AG10803 (cell line): ENCODE measurements at regions not wholly inside any gene's neighbourhood (a gene's known extent, or its start where the extent isn't known, plus 50 kb on each side); places are given as distances from the start of the nearest gene placed in this dataset.

Experiments used
- DNase-seq: peaks from one replicate; pipeline ENCODE4 v3.0.0; 2010; ENCODE audit warnings: low read depth
- H3K4me3 ChIP-seq: 2 replicates; pipeline ENCODE4 v1.5.1; 2011; ENCODE audit warnings: mild to moderate bottlenecking, low read length, control low read depth
- TF ChIP-seq, protein P1 (sequence below): conservative IDR thresholded peaks from 2 replicates; pipeline ENCODE4 v1.5.1; 2011; ENCODE audit warnings: mild to moderate bottlenecking, low read length, control low read depth, inconsistent platforms

DNA sequence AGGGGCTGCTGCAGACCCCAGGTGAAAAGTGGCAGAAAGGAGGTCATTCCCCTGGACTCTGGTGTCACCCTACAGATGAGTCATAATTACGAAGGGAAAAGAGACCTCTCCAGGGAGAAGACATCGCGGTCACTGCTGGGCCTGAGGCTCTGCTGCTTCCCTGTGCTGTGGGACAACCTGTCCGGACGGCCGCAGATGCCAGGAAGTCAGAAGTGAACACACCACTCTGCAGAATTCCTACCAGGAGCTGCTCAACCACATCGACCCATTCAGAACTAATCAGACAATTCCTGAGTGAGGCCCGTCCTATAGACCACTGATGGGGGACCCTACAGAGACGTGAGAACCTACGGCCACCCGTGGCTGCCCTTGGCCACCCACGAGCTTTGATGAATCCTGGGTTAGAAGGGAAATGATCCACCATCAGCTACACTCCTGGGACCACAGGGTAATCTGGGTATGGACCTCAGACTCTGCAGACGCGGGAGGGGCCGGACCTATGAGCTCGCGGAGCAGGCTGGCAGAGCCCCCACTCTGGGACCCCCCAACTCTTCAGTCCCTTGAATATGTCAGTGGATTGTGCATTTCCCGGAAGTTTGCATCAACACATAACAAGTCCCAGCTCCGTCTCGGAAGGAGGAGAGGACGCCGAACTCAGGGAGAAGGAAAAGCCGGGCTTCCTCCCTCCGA, 636.7 kb downstream of the BRD1 start:
- H3K4me3 ChIP-seq = no peak overlapping the region
- TF ChIP-seq, protein P1, sequence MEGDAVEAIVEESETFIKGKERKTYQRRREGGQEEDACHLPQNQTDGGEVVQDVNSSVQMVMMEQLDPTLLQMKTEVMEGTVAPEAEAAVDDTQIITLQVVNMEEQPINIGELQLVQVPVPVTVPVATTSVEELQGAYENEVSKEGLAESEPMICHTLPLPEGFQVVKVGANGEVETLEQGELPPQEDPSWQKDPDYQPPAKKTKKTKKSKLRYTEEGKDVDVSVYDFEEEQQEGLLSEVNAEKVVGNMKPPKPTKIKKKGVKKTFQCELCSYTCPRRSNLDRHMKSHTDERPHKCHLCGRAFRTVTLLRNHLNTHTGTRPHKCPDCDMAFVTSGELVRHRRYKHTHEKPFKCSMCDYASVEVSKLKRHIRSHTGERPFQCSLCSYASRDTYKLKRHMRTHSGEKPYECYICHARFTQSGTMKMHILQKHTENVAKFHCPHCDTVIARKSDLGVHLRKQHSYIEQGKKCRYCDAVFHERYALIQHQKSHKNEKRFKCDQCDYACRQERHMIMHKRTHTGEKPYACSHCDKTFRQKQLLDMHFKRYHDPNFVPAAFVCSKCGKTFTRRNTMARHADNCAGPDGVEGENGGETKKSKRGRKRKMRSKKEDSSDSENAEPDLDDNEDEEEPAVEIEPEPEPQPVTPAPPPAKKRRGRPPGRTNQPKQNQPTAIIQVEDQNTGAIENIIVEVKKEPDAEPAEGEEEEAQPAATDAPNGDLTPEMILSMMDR = no peak
- no peak for DNase-seq

DNA sequence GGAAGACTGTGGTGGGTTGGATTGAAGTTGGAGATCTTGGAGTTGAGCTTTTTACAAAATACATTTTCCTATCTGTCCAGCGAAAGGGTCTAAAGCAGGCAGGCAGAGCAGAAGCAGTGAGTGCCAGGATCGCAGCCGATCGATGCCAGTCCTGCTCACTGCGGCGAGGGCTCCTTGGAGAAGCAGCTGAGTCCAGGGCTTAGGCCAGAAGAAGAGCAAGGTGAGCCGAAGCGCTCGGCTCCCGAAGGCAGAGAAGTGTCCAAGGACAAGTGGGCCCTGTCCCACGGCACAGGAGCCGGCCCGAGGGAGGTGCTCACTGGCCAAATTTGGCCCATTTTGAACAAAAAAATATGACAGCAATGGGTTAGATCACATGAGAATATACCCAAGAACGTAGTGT, 637.8 kb downstream of the BRD1 start:
- H3K4me3 ChIP-seq = no peak overlapping the region
- TF ChIP-seq, protein P1 = no peak
- DNase-seq = no peak

DNA sequence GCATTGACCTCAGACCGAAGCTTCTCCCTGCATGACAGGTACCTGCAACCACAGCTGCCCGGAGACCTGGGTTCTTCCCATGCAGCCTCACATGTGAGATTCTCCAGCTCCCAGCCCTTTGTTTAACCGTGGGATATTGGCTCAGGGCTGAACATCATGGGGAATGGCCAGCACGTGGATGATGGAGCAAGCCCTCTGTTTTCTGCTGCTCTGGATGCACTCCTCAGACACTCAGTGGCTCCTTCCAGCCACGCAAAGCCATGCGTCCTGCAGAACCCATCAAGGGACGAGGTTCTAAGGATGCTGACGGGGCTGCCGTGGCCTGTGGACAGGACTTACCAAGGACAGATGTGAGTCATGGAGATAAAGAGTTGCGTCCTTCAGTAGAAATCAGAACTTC, 639.1 kb downstream of the BRD1 start:
- TF ChIP-seq, protein P1 = no peak
- no peak for DNase-seq

DNA sequence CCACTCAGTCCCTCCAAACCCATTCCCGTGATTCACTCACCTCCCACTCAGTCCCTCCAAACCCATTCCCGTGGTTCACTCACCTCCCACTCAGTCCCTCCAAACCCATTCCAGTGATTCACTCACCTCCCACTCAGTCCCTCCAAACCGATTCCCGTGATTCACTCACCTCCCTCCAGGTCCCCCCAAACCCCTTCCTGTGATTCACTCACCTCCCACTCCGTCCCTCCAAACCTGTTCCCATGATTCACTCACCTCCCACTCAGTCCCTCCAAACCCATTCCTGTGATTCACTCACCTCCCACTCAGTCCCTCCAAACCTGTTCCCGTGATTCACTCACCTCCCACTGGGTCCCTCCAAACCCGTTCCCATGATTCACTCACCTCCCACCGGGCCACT, 639.6 kb downstream of the BRD1 start:
- H3K4me3 ChIP-seq = no peak overlapping the region
- TF ChIP-seq, protein P1 = no peak
- no peak for DNase-seq

More for the DNA sequence above, 639.1 kb downstream of the BRD1 start:
- H3K4me3 ChIP-seq = no peak overlapping the region

DNA sequence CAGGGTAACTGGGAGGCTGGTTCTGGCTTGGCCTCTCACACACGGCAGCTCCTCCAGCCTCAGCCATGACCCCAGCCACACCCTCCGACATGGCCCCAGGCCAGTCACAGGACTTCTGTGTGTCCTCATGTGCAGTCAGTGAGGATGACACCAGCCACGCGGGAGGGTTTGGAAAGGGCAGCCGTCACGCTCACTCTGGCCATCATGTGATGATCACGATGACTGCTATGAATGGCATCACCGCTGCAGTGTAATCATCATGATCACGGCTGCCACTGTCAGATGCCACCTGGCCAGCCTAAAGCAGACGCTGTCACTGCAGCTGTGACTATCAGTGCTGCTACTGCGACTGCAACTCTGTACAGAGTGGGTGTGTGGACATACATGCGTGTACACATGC, 640.9 kb downstream of the BRD1 start:
- H3K4me3 ChIP-seq = no peak overlapping the region
- DNase-seq = no peak
- TF ChIP-seq, protein P1 = no peak

DNA sequence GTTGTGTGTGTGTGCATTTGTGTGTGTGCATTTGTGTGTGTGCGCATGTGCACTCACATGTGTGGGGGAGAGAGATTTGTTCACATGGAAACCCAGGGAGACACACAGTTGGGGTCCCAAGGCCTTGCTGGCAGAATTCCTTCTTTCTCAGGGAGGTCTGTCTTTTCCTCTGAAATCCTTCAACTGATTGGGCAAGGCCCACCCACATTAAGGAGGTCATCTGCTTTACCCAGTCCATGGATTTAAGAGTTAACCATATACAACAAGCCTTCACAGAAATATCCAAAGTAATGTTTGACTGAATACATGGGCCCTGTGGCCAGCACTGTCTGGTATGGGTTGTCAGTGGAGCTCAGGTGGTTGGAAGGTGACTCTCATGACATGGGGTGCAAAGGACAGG, 641.4 kb downstream of the BRD1 start:
- TF ChIP-seq, protein P1 = no peak
- no peak overlapping the region for H3K4me3 ChIP-seq
- no peak for DNase-seq

DNA sequence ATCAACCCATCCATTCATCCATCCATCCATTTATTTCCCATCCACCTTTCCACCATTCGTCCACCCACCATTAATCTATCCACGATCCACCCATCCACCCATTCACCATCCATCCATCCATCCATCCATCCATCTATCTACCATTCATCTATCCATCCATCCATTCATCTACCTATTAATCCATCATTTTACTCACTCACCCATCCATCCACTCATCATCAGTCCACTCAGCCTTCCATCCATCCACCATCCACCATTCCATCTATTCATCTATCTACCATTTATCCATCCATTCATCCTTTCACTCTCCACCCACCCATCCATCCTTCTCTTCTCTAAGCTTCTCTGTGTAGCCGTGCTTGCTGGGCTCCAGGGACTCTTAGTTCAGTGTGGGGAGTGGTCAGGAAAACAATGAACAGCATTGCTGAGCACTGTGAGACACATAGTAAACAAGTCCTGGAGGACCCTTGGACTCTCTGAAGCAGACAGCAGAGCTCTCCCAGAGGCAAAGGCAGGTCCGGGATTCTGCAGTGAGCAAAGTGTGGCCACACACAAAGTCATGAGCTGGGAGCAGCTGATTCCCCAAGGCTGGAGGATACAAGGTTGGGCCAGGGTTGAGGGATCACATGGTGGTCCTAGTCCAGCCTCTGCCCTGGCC, 642.2 kb downstream of the BRD1 start:
- DNase-seq = no peak
- TF ChIP-seq, protein P1 = no peak
- no peak overlapping the region for H3K4me3 ChIP-seq
